22Rv1 (cell line): ENCODE measurements at regions not wholly inside any gene's neighbourhood (a gene's known extent, or its start where the extent isn't known, plus 50 kb on each side); places are given as distances from the start of the nearest gene placed in this dataset.
"Not testable (repeated sequence)": the region's sequence is repeated elsewhere in the genome, so short reads cannot be mapped to it uniquely, and the experiment has no call there.

Source experiments
- H3K27ac ChIP-seq: fragments of 450-650 bp; 2 replicates; pipeline ENCODE4 v1.5.1; 2017
- ZFX ChIP-seq: fragments of 450-650 bp; IDR thresholded peaks from 2 replicates; pipeline ENCODE4 v1.6.1; 2017; ENCODE audit warnings: antibody characterized with exemption, borderline replicate concordance
- TF ChIP-seq, protein P1 (sequence below): fragments of 450-650 bp; IDR thresholded peaks from 2 replicates; pipeline ENCODE4 v1.5.1; 2017; ENCODE audit warnings: mild to moderate bottlenecking

DNA sequence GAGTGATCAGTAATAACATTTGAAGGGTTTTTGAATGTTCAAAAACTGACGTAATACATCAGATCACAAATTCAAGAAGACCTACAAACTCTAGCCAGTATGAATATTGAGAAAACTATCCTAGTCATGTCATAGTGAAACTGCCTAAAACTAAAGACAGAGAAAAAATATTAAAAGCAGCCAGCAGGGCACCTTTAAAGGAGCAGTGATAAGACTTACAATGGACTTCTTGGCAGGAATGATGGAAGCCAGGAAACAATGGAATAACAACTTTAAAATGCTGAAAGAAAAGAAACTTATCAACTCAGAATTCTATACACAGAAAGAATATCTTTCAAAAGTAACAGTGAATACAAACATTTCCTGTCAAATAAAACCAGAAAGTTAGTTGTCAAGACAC is 78.3 kb upstream of the CTBP2 start:
- TF ChIP-seq ZFX = no peak
- TF ChIP-seq, protein P1, sequence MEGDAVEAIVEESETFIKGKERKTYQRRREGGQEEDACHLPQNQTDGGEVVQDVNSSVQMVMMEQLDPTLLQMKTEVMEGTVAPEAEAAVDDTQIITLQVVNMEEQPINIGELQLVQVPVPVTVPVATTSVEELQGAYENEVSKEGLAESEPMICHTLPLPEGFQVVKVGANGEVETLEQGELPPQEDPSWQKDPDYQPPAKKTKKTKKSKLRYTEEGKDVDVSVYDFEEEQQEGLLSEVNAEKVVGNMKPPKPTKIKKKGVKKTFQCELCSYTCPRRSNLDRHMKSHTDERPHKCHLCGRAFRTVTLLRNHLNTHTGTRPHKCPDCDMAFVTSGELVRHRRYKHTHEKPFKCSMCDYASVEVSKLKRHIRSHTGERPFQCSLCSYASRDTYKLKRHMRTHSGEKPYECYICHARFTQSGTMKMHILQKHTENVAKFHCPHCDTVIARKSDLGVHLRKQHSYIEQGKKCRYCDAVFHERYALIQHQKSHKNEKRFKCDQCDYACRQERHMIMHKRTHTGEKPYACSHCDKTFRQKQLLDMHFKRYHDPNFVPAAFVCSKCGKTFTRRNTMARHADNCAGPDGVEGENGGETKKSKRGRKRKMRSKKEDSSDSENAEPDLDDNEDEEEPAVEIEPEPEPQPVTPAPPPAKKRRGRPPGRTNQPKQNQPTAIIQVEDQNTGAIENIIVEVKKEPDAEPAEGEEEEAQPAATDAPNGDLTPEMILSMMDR = no peak
- H3K27ac ChIP-seq = no peak overlapping the region

DNA sequence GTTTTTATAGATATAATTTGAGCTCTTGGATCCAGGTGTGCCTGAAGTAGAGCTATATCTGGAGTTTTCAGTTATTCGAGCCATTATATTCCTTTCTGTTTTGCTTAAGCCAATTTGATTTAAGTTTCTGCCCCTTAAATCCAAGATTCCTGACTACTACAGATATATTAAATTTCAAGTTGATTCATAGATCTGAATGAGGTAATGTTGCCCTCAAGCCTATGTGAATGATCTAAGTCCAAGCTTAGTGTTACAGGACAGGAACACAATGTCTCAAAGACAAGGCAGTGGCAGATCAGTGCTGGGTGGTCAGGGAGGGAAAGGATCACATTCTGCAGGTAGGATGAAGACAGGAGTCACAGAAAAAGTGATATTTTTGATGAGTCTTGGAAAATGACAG is 75.7 kb upstream of the CTBP2 start:
- TF ChIP-seq, protein P1 = no peak
- no peak for TF ChIP-seq ZFX
- no peak overlapping the region for H3K27ac ChIP-seq

DNA sequence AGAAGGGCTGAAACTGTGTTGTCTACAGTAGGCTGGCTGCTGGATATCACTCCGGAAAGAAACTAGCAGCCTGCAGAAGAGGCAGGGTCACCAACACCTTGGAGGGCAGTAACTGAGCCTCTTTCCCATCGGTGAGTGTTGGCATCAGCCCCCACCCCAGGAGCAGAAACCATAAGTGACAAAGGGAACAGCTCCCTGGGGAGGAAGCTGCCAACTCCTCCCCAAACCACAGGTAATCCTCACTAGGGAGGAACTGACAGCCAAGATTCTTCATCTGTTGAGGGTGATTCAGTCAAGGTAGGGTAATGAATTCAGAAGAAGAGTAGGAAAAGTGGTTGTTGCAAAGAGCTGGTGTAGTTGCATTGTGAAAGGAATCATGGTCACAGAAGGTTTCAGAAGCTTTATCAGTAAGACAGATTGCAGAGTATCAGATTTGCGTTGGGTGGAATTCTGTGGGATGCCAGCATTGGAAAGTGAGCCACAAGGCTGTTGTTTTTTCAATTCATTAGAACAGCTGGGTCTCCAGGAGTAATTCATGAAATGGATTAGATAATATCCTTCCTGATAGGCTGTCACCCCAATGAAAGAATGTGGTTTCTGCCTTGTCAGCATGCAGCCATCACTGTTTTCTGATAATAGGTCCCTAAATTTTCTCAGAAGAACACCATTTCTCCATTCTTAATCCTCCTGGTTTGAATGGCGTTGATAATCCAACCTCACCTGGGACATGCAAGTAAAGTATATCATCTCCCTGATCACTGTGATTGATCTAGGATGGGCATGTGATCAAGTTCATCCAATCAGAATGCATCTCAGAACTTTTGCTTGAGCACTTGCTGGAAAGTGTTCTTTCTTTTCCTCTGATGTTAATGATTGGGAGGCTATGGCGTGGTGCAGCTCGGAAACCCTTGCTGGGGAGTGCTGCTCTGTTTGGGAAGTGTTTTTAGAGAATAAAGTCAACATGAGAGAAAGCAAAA is 75.0 kb upstream of the CTBP2 start:
- no peak overlapping the region for H3K27ac ChIP-seq
- TF ChIP-seq, protein P1 = no peak
- TF ChIP-seq ZFX = no peak

DNA sequence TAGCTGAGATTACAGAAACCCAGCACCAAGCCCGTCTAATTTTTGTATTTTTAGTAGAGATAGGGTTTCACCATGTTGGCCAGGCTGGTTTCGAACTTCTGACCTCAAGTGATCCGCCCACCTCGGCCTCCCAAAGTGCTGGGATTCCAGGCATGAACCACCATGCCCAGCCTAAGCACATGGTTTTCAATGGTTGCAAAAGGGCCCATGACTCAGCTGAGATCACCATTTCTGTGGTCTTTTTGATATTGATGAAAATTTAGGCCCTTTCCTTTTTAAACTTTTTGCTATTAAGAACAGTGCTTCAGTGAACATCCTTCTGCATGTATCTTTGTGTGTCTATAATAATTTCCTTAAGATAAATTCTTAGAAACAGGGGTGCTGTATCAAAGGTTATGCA is 74.2 kb upstream of the CTBP2 start:
- H3K27ac ChIP-seq = not testable (repeated sequence)

DNA sequence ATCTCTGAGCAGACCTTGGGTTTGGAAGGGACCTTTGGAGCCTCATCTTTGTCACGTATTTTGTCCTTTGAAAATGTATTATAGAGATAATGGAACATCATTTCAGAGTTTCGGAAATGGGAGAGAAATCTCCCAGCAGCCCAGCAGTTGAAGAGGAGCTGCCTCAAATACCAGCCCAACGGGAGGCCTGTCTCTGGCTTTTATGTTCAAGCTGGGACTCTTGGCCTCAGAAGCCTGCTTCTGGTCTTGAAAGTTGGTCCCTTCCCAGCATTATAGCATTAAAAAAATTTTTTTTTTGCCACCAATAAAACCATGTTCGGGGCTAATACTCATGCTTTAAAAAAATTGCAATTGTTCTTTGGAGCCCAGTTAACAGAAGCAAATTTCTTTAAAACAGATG is 73.4 kb upstream of the CTBP2 start:
- H3K27ac ChIP-seq = no peak overlapping the region
- TF ChIP-seq, protein P1 = no peak
- no peak for TF ChIP-seq ZFX

DNA sequence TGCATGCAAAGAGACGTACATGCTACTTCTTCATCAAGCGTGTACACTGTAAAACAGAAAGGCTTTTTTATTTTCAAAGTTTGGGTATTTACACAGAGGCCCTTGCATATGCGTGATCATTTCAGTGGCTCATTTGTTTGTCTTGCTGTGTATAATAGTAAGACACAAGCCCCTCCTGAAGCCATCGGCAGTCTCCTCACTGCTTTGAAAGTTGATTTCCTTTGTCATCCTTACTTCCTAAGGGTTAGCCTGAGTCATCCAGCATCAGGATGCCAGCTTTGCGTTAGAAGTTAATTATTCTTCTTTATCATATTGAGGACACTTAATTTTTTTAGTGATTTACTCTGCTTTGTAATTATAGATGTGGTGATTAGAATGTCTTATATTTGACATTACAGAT is 72.5 kb upstream of the CTBP2 start:
- TF ChIP-seq ZFX = no peak
- TF ChIP-seq, protein P1 = no peak
- H3K27ac ChIP-seq = no peak overlapping the region

DNA sequence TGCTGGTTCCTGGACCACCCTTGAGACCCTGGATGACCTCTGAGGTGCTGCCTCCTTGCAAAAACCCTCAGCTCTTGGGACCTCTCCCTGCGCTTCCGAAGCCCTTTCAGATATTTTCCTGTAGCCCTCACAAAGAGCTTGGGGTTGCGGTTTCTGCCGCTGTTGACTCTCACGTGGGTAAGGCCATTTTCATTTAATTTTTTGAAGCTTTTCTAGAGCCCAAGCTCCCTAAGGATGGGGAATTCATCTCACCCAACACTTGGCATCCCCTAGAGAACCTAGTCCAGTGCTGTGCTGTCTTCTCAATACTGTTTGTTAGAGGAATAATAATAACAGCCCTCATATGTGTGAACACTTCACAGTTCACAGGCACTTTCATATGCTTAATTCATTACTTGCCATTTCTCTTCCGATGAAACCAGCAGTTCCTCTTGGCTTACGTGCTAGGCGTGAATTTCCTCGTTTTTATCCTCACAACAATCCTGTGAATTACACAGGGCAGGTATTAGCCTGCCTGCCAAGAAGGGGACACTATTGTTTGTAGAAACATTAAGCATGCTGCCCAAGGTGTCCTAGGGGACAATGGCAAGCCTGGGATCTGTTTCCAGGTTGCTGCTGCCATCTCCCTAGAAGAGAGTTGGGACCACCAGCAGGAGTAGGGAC is 71.6 kb upstream of the CTBP2 start:
- TF ChIP-seq ZFX = no peak
- TF ChIP-seq, protein P1 = no peak

More for the DNA sequence above, 71.6 kb upstream of the CTBP2 start:
- no peak overlapping the region for H3K27ac ChIP-seq
